ENCODE measurements at regions not wholly inside any gene's neighbourhood (a gene's known extent, or its start where the extent isn't known, plus 50 kb on each side); places are given as distances from the start of the nearest gene placed in this dataset.

GRCh38 chr1:239262538-239262937, 123.8 kb upstream of the CHRM3 start:
- DNase-seq: no peak

- DNase-seq: no peak
Observed at GRCh38 chr1:239261521-239261920, 124.8 kb upstream of the CHRM3 start.

- no peak for DNase-seq
Observed at GRCh38 chr1:239260842-239261241, 125.5 kb upstream of the CHRM3 start.

- DNase-seq: no peak
Observed at GRCh38 chr1:239255628-239256160, 130.7 kb upstream of the CHRM3 start.

GRCh38 chr1:239254999-239255398, 131.4 kb upstream of the CHRM3 start:
- DNase-seq: no peak

- no peak for DNase-seq
Observed at GRCh38 chr1:239253032-239253431, 133.3 kb upstream of the CHRM3 start.

GRCh38 chr1:239250353-239251035, 135.9 kb upstream of the CHRM3 start:
- no peak for DNase-seq

- no peak for DNase-seq
Observed at GRCh38 chr1:239247285-239247684, 139.1 kb upstream of the CHRM3 start.

- DNase-seq: no peak
Observed at GRCh38 chr1:239244084-239244483, 142.3 kb upstream of the CHRM3 start.

GRCh38 chr1:239243006-239243405, 143.4 kb upstream of the CHRM3 start:
- DNase-seq: no peak

- no peak for DNase-seq
Observed at GRCh38 chr1:239242404-239242803, 144.0 kb upstream of the CHRM3 start.

GRCh38 chr1:239240736-239241135, 145.6 kb upstream of the CHRM3 start:
- no peak for DNase-seq

- no peak for DNase-seq
Observed at GRCh38 chr1:239239529-239239928, 146.8 kb upstream of the CHRM3 start.

GRCh38 chr1:239237912-239238311, 148.5 kb upstream of the CHRM3 start:
- DNase-seq: no peak

- DNase-seq: no peak
Observed at GRCh38 chr1:239233626-239234025, 152.7 kb upstream of the CHRM3 start.

- no peak for DNase-seq
Observed at GRCh38 chr1:239232921-239233320, 153.4 kb upstream of the CHRM3 start.

GRCh38 chr1:239228451-239228850, 157.9 kb upstream of the CHRM3 start:
- DNase-seq: no peak

GRCh38 chr1:239225396-239225795, 161.0 kb upstream of the CHRM3 start:
- DNase-seq: no peak

GRCh38 chr1:239224100-239224499, 162.3 kb upstream of the CHRM3 start:
- no peak for DNase-seq

- DNase-seq: no peak
Observed at GRCh38 chr1:239222999-239223398, 163.4 kb upstream of the CHRM3 start.

- no peak for DNase-seq
Observed at GRCh38 chr1:239221656-239222055, 164.7 kb upstream of the CHRM3 start.

GRCh38 chr1:239219679-239220078, 166.7 kb upstream of the CHRM3 start:
- DNase-seq: no peak

- no peak for DNase-seq
Observed at GRCh38 chr1:239218301-239218700, 168.1 kb upstream of the CHRM3 start.

GRCh38 chr1:239212811-239213220, 173.6 kb upstream of the CHRM3 start:
- no peak for DNase-seq

- no peak for DNase-seq
Observed at GRCh38 chr1:239209591-239209990, 176.8 kb upstream of the CHRM3 start.

All from HCEC 1CT (cell line).